Astrocyte (in vitro differentiated cells and primary cell): ENCODE measurements at regions not wholly inside any gene's neighbourhood (a gene's known extent, or its start where the extent isn't known, plus 50 kb on each side); places are given as distances from the start of the nearest gene placed in this dataset.

ENCODE experiments used
- CTCF ChIP-seq: IDR thresholded peaks from 2 replicates; pipeline ENCODE4 v1.5.1; 2011; ENCODE audit warnings: low read depth, mild to moderate bottlenecking, inconsistent platforms, low read length, moderate library complexity; ENCODE audit not compliant: insufficient read depth
- EZH2 ChIP-seq: IDR thresholded peaks from 2 replicates; pipeline ENCODE4 v1.6.1; 2012; ENCODE audit warnings: mild to moderate bottlenecking, low read length, inconsistent platforms; ENCODE audit not compliant: insufficient read depth

- TF ChIP-seq CTCF (no peak), EZH2 (no peak)
Measured at GRCh38 chr2:43136011-43136799, 90.2 kb downstream of the ZFP36L2 start.
